ENCODE measurements at regions not wholly inside any gene's neighbourhood (a gene's known extent, or its start where the extent isn't known, plus 50 kb on each side); places are given as distances from the start of the nearest gene placed in this dataset.

- TF ChIP-seq POLR2A (IDR thresholded peaks at IDR 0.05) = no peak
- no peak for TF ChIP-seq CTCF (IDR thresholded peaks at IDR 0.05)
These were observed 495.6 kb upstream of the PTCHD4 start for GRCh38 chr6:48606618-48607017.
